HG03469 (cell line): ENCODE measurements at regions not wholly inside any gene's neighbourhood (a gene's known extent, or its start where the extent isn't known, plus 50 kb on each side); places are given as distances from the start of the nearest gene placed in this dataset.
"Not testable (repeated sequence)": the region's sequence is repeated elsewhere in the genome, so short reads cannot be mapped to it uniquely, and the experiment has no call there.

Source experiments
- ATAC-seq: cut with Tn5 transposase; IDR thresholded peaks from one replicate; pipeline ENCODE4 v1.9.1; 2021; ENCODE audit warnings: mild to moderate bottlenecking, moderate library complexity, moderate number of reproducible peaks; ENCODE audit not compliant: unreplicated experiment

- not testable (repeated sequence) for ATAC-seq
Observed at GRCh38 chr2:91520972-91521535, 2829.6 kb downstream of the RPIA start.

- ATAC-seq = not testable (repeated sequence)
Observed at GRCh38 chr2:91521944-91522343, 2830.5 kb downstream of the RPIA start.

GRCh38 chr2:91522877-91523276, 2831.4 kb downstream of the RPIA start:
- not testable (repeated sequence) for ATAC-seq

- not testable (repeated sequence) for ATAC-seq
Observed at GRCh38 chr2:91523751-91524150, 2832.3 kb downstream of the RPIA start.

GRCh38 chr2:91525587-91525986, 2834.1 kb downstream of the RPIA start:
- ATAC-seq = not testable (repeated sequence)

GRCh38 chr2:91526083-91526482, 2834.6 kb downstream of the RPIA start:
- ATAC-seq = not testable (repeated sequence)

- not testable (repeated sequence) for ATAC-seq
Observed at GRCh38 chr2:91527056-91527455, 2835.6 kb downstream of the RPIA start.

- not testable (repeated sequence) for ATAC-seq
Observed at GRCh38 chr2:91527491-91528031, 2836.1 kb downstream of the RPIA start.

- ATAC-seq = not testable (repeated sequence)
Observed at GRCh38 chr2:91528361-91528760, 2836.9 kb downstream of the RPIA start.

GRCh38 chr2:91536109-91536508, 2844.6 kb downstream of the RPIA start:
- not testable (repeated sequence) for ATAC-seq

- ATAC-seq = not testable (repeated sequence)
Observed at GRCh38 chr2:91536549-91537263, 2845.2 kb downstream of the RPIA start.

- ATAC-seq = not testable (repeated sequence)
Observed at GRCh38 chr2:91549316-91549715, 2857.8 kb downstream of the RPIA start.

- not testable (repeated sequence) for ATAC-seq
Observed at GRCh38 chr2:91558234-91558633, 2866.8 kb downstream of the RPIA start.

- ATAC-seq = not testable (repeated sequence)
Observed at GRCh38 chr2:91559269-91559668, 2867.8 kb downstream of the RPIA start.

- ATAC-seq = not testable (repeated sequence)
Observed at GRCh38 chr2:91559886-91560614, 2868.6 kb downstream of the RPIA start.

- not testable (repeated sequence) for ATAC-seq
Observed at GRCh38 chr2:91562184-91562583, 2870.7 kb downstream of the RPIA start.

GRCh38 chr2:91564700-91565099, 2873.2 kb downstream of the RPIA start:
- ATAC-seq = not testable (repeated sequence)

- ATAC-seq = not testable (repeated sequence)
Observed at GRCh38 chr2:91565689-91566430, 2874.4 kb downstream of the RPIA start.

GRCh38 chr2:91566611-91567010, 2875.1 kb downstream of the RPIA start:
- not testable (repeated sequence) for ATAC-seq

GRCh38 chr2:91567546-91568335, 2876.3 kb downstream of the RPIA start:
- ATAC-seq = not testable (repeated sequence)
